Ishikawa (cell line): ENCODE measurements at regions not wholly inside any gene's neighbourhood (a gene's known extent, or its start where the extent isn't known, plus 50 kb on each side); places are given as distances from the start of the nearest gene placed in this dataset.
A peak's percentile ranks its signal among the peaks of the same experiment; 100 is the strongest.

Experiments used
- CEBPB ChIP-seq: IDR thresholded peaks from 2 replicates; pipeline ENCODE4 v1.6.1; 2012
- CREB1 ChIP-seq: IDR thresholded peaks from 2 replicates; pipeline ENCODE4 v1.6.1; 2012; ENCODE audit warnings: low read depth
- EGR1 ChIP-seq: IDR thresholded peaks from 2 replicates; pipeline ENCODE4 v1.6.1; 2012
- EP300 ChIP-seq: IDR thresholded peaks from 2 replicates; pipeline ENCODE4 v1.6.1; 2012; ENCODE audit warnings: borderline replicate concordance
- FOXM1 ChIP-seq: IDR thresholded peaks from 2 replicates; pipeline ENCODE4 v1.6.1; 2012; ENCODE audit warnings: low read depth, borderline replicate concordance
- NFIC ChIP-seq: IDR thresholded peaks from 2 replicates; pipeline ENCODE4 v1.6.1; 2012
- RAD21 ChIP-seq: IDR thresholded peaks from 2 replicates; pipeline ENCODE4 v1.6.1; 2012; ENCODE audit warnings: low read depth
- REST ChIP-seq: IDR thresholded peaks from 2 replicates; pipeline ENCODE4 v1.6.1; 2012; ENCODE audit warnings: low read depth, mild to moderate bottlenecking
- TAF1 ChIP-seq: IDR thresholded peaks from 2 replicates; pipeline ENCODE4 v1.6.1; 2012; ENCODE audit warnings: low read depth, mild to moderate bottlenecking
- TCF12 ChIP-seq: IDR thresholded peaks from 2 replicates; pipeline ENCODE4 v1.6.1; 2012; ENCODE audit warnings: low read depth
- TEAD4 ChIP-seq: IDR thresholded peaks from 2 replicates; pipeline ENCODE4 v1.6.1; 2012
- YY1 ChIP-seq: IDR thresholded peaks from 2 replicates; pipeline ENCODE4 v1.6.1; 2012; ENCODE audit warnings: low read depth
- ZBTB7A ChIP-seq: IDR thresholded peaks from 2 replicates; pipeline ENCODE4 v1.6.1; 2012; ENCODE audit warnings: low read depth
- TF ChIP-seq, protein P1 (sequence below): IDR thresholded peaks from 2 replicates; pipeline ENCODE4 v1.6.1; 2012
- TF ChIP-seq, protein P2 (sequence below): IDR thresholded peaks from 2 replicates; pipeline ENCODE4 v1.6.1; 2012

GRCh38 chr5:136809382-136809781 lies 444.0 kb upstream of the TRPC7 start:
- TF ChIP-seq TAF1 (no peak), CREB1 (no peak), RAD21 (no peak), TCF12 (no peak), NFIC (no peak), ZBTB7A (no peak), CEBPB (no peak), EGR1 (no peak), EP300 (no peak), REST (no peak), TEAD4 (no peak), FOXM1 (no peak), YY1 (no peak)
- TF ChIP-seq, protein P1, sequence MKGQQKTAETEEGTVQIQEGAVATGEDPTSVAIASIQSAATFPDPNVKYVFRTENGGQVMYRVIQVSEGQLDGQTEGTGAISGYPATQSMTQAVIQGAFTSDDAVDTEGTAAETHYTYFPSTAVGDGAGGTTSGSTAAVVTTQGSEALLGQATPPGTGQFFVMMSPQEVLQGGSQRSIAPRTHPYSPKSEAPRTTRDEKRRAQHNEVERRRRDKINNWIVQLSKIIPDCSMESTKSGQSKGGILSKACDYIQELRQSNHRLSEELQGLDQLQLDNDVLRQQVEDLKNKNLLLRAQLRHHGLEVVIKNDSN: no peak
- TF ChIP-seq, protein P2, sequence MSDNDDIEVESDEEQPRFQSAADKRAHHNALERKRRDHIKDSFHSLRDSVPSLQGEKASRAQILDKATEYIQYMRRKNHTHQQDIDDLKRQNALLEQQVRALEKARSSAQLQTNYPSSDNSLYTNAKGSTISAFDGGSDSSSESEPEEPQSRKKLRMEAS: no peak

GRCh38 chr5:136808756-136809155 lies 443.4 kb upstream of the TRPC7 start:
- TF ChIP-seq TAF1 (no peak), TCF12 (no peak), EP300 (no peak), NFIC (no peak)

DNA sequence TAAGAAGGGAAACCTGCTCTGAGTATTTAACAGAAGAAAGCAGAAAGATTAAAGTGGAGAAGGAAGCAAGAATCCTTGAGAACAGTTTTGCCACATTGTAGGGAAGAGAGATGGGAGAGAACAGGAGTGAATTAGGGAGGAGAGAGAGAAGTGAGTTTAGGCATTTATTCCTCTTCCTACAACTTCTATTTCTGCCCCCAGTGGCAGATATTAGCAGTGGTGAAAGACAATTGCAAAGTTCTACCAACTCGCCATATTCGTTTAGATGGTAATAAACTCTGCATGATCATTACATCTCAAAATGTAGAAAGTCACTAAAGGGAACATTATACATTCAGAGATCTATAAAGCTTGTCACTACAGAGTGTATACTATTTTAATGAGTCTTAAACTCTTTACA lies 440.1 kb upstream of the TRPC7 start:
- no peak for TF ChIP-seq ZBTB7A

DNA sequence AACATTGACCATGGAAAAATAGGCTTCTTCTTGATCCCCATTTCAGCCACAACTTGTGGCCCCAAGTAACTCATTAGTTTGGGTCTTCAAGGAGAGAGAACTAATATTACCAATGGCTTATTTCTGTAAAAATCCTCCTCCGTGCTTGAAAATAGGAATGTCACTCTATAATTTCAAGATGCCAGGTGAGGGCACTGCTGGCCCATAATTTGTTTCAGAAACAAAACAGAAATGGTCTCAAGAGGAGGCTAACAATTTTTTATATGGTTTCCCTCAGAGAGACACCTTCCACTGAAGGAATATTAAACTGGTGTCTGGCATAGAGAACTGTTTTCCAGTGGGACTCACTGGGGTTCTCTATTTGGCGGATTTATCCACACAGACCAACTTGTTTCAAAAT lies 437.0 kb upstream of the TRPC7 start:
- TF ChIP-seq ZBTB7A (no peak), EP300 (no peak), TCF12 (no peak), TEAD4 (no peak), RAD21 (peak; percentile 24; the same call in 1 of the 2 replicates)
- TF ChIP-seq, protein P1: no peak

GRCh38 chr5:136799806-136800372 lies 434.5 kb upstream of the TRPC7 start:
- TF ChIP-seq EP300: no peak
- TF ChIP-seq, protein P2: no peak
- TF ChIP-seq REST: no peak
- TF ChIP-seq EGR1: no peak
- TF ChIP-seq TEAD4: no peak
- no peak for TF ChIP-seq ZBTB7A
- TF ChIP-seq, protein P1: no peak
- TF ChIP-seq NFIC: no peak
- TF ChIP-seq CREB1: no peak
- no peak for TF ChIP-seq TAF1
- no peak for TF ChIP-seq TCF12
- TF ChIP-seq YY1: no peak
- TF ChIP-seq RAD21: no peak
- no peak for TF ChIP-seq FOXM1
- no peak for TF ChIP-seq CEBPB

DNA sequence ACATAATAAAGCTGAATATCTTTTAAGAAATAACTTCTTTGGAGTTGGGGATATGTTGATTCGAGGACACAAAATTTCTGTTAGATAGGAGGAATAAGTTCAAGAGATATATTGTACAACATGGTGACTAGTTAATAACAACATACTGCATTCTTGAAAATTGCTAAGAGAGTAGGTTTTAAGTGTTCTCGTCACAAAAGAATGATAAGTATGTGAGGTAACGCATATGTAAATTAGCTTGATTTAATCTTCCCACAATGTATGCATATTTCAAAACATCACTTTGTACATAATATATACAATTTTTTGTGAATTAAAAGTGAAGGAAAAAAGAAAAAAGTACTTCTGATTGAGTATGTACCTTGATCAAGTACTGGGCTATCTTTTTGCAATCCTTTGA lies 428.0 kb upstream of the TRPC7 start:
- TF ChIP-seq CEBPB (no peak), REST (no peak)
- TF ChIP-seq, protein P1: no peak
